Activated CD4-positive, alpha-beta memory T cell treated with anti-CD3 and anti-CD28 coated beads for 36 hours (primary cell): ENCODE measurements at regions not wholly inside any gene's neighbourhood (a gene's known extent, or its start where the extent isn't known, plus 50 kb on each side); places are given as distances from the start of the nearest gene placed in this dataset.

Source experiments
- CTCF ChIA-PET: fragments of 350-600 bp; sonication (Branson Sonifier 250); formaldehyde crosslinking; loops from one replicate; lab custom pipeline; 2021; ENCODE audit warnings: antibody characterized with exemption, inconsistent platforms; lab: Charles Lee
- POLR2A ChIA-PET: fragments of 350-600 bp; sonication (Branson Sonifier 250); formaldehyde crosslinking; loops from one replicate; lab custom pipeline; 2021; ENCODE audit warnings: antibody characterized with exemption; lab: Charles Lee
- DNase-seq: peaks from one replicate; pipeline ENCODE4 v3.0.0-alpha.2; 2020
- H3K27ac Mint-ChIP-seq: one replicate; pipeline ENCODE4 v1.8.0; 2021; ENCODE audit warnings: mixed read lengths
- H3K27me3 Mint-ChIP-seq: one replicate; pipeline ENCODE4 v1.8.0; 2021; ENCODE audit warnings: mixed read lengths
- H3K36me3 Mint-ChIP-seq: one replicate; pipeline ENCODE4 v1.8.0; 2021; ENCODE audit warnings: mixed read lengths
- H3K4me1 Mint-ChIP-seq: one replicate; pipeline ENCODE4 v1.8.0; 2021; ENCODE audit warnings: low read depth, mixed read lengths
- H3K4me3 Mint-ChIP-seq: one replicate; pipeline ENCODE4 v1.8.0; 2021; ENCODE audit warnings: mild to moderate bottlenecking, mixed read lengths
- H3K9me3 Mint-ChIP-seq: one replicate; pipeline ENCODE4 v1.8.0; 2021; ENCODE audit warnings: mixed read lengths
- intact Hi-C: fragments of 100-400 bp; cut with micrococcal nuclease; formaldehyde crosslinking; loops from one replicate; pipeline ENCODE4 v1.15.1; 2023

GRCh38 chr15:88403351-88403791 lies 63.8 kb downstream of the MRPL46 start:
- intact Hi-C loops: no loop called here
- no peaks in the 10 kb centered on the region for H3K4me1 Mint-ChIP-seq
- no peak for DNase-seq
- no peaks in the 10 kb centered on the region for H3K36me3 Mint-ChIP-seq
- H3K27me3 Mint-ChIP-seq: peaks cover 31% of the 10 kb centered on the region
- no peaks in the 10 kb centered on the region for H3K9me3 Mint-ChIP-seq
- H3K4me3 Mint-ChIP-seq: no peak overlapping the region
- POLR2A ChIA-PET: no interaction called here
- CTCF ChIA-PET: interaction anchor here (1.6 kb wide), 1 partner anchor 47 kb away, joined by 5 read pairs; no protein-coding TSS in a partner anchor
- H3K27ac Mint-ChIP-seq: no peak overlapping the region

DNA sequence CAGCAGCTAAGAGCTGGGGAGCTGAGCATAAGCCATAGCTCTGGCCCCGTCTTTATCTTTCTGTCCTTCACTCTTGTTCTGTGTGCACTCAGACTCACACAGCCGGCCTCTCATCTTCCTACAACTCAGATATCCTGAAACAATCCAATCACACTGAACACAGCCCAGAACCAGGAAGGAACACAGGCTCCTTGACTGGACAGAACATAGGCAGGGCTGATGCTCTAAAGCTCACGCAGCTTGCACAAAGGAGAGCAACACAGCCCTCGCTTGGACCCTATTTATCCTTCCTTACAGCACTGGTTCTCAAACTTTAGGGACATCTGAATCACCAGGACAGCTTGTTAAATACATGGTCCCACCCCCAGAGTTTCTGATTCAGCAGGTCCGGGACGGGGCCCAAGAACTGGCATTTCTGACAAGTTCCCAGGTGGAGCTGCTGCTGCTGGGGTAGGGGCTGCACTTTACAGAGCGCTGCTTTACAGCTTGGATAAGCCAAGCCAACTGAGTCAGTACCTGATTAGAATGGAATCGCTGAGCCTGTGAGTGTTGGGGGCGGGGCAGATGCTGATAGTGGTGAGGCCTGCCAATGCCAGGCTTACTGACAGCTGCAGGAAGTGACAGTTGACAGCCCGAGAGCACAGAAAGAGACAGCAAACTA lies 65.1 kb downstream of the MRPL46 start:
- POLR2A ChIA-PET: no interaction called here
- peak; percentile 42 for DNase-seq
- intact Hi-C loops: no loop called here
- no peak overlapping the region for H3K27ac Mint-ChIP-seq
- H3K36me3 Mint-ChIP-seq: no peaks in the 10 kb centered on the region
- H3K4me3 Mint-ChIP-seq: no peak overlapping the region
- H3K27me3 Mint-ChIP-seq: peaks cover 27% of the 10 kb centered on the region
- no peaks in the 10 kb centered on the region for H3K9me3 Mint-ChIP-seq
- H3K4me1 Mint-ChIP-seq: no peaks in the 10 kb centered on the region
- CTCF ChIA-PET: interaction anchor here (0.8 kb wide), 1 partner anchor 155 kb away, joined by 3 read pairs; no protein-coding TSS in a partner anchor

DNA sequence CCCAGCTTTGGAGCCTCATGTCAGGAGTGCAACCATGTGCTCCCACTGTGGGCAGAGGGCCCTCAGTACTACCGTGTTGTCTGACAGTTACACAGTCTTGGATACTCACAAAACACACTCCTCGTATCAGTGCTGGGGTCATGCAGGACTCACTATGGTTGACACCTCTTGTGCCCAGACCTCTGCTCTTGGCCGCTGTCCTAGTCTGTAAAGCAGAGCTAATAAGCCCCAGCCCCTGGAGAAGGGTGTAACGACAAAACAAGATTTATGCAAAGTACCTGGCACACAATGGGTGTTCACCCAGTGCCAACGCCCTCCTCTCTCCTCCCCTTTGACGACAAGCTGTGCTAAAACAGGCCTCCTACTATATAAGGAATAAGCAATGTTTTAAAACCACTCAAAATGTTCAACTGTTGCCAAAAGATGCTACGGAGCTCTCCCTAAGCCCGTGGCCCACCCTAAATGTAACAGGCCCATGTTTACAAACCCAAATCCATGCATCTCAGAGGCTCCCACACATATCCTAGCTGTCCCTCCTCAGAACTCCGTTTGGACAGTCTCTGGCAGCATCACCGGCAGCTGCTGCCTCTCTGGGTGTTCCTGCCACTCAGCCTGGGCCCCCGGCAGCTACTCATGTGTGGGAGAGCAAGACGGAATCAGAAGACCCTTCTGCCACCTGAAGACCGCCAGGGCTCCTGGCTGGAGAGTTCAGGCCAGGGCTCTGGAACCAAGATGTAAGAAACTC lies 65.8 kb downstream of the MRPL46 start:
- no peaks in the 10 kb centered on the region for H3K4me1 Mint-ChIP-seq
- H3K9me3 Mint-ChIP-seq: no peaks in the 10 kb centered on the region
- H3K27me3 Mint-ChIP-seq: peaks cover 27% of the 10 kb centered on the region
- no peak for DNase-seq
- ChIA-PET CTCF (interaction anchor here (0.8 to 1.5 kb wide), 3 partner anchors 48 to 155 kb away, joined by 3 read pairs; no protein-coding TSS in a partner anchor), POLR2A (no interaction called here)
- H3K36me3 Mint-ChIP-seq: no peaks in the 10 kb centered on the region
- no peak overlapping the region for H3K4me3 Mint-ChIP-seq
- intact Hi-C loops: no loop called here
- no peak overlapping the region for H3K27ac Mint-ChIP-seq

DNA sequence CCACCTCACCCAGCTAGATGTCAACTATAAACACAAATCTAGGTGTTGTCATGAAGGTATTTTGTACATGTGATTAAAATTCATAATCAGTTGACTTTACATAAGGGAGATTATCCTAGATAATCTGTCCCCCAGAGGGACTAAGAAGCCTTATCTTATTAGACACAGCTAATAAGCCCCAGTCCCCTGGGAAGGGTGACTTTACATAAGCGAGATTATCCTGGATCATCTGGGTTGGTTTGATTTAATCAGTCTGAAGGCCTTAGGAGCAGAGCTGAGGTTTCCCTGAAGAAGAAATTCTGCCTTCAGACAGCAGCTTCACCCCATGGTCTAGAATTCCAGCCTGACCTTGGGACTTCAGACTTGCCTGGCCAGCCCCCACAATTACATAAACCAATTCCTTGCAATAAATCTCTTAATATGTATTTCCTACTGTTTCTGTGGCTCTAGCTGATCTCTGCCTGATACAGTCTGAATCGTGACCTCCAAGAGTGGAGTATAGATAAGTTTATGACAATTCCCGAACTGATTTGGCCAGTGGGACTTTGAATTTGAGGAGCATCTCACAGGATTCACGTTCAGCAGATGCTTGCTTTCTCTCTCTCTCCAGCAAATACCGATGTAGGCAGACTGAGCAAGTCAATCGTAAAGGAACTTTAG lies 66.5 kb downstream of the MRPL46 start:
- CTCF ChIA-PET: interaction anchor here (1.1 to 1.5 kb wide), 2 partner anchors 49 to 125 kb away, joined by 3 read pairs; no protein-coding TSS in a partner anchor
- no peak for DNase-seq
- POLR2A ChIA-PET: no interaction called here
- no peaks in the 10 kb centered on the region for H3K4me1 Mint-ChIP-seq
- H3K9me3 Mint-ChIP-seq: no peaks in the 10 kb centered on the region
- intact Hi-C loops: no loop called here
- peaks cover 34% of the 10 kb centered on the region for H3K27me3 Mint-ChIP-seq
- H3K36me3 Mint-ChIP-seq: no peaks in the 10 kb centered on the region
- no peak overlapping the region for H3K27ac Mint-ChIP-seq
- H3K4me3 Mint-ChIP-seq: no peak overlapping the region

DNA sequence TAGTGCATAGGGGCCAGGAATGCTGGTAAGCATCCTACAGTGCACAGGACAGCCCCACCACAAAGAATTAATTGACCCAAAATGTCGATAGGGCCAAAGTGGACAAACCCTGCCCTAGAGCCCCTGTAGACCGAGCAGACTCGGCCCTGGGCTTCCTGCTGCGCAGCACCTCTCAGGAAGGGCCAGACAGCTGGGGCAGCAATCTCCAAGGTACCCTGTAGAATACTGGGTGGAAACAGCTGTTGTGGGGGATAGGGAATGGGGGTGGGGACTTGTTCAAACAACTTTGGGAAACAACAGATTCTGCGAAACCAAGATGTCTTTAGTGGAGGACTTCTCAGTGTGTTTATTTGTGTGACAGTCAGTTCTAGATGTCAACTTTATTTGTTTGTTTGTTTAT lies 67.1 kb downstream of the MRPL46 start:
- CTCF ChIA-PET: interaction anchor here (1.5 kb wide), 1 partner anchor 50 kb away, joined by 3 read pairs; no protein-coding TSS in a partner anchor
- no peaks in the 10 kb centered on the region for H3K9me3 Mint-ChIP-seq
- H3K36me3 Mint-ChIP-seq: no peaks in the 10 kb centered on the region
- POLR2A ChIA-PET: no interaction called here
- H3K4me1 Mint-ChIP-seq: no peaks in the 10 kb centered on the region
- H3K4me3 Mint-ChIP-seq: no peak overlapping the region
- no peak overlapping the region for H3K27ac Mint-ChIP-seq
- H3K27me3 Mint-ChIP-seq: peaks cover 39% of the 10 kb centered on the region
- no peak for DNase-seq
- intact Hi-C loops: no loop called here

- H3K27ac Mint-ChIP-seq: no peak overlapping the region
- no peaks in the 10 kb centered on the region for H3K36me3 Mint-ChIP-seq
- H3K9me3 Mint-ChIP-seq: no peaks in the 10 kb centered on the region
- intact Hi-C loops: no loop called here
- no peak overlapping the region for H3K4me3 Mint-ChIP-seq
- POLR2A ChIA-PET: no interaction called here
- CTCF ChIA-PET: interaction anchor here (1.0 kb wide), 1 partner anchor 56 kb away, joined by 3 read pairs; no protein-coding TSS in a partner anchor
- DNase-seq: no peak
- no peaks in the 10 kb centered on the region for H3K4me1 Mint-ChIP-seq
- H3K27me3 Mint-ChIP-seq: peaks cover 34% of the 10 kb centered on the region
Measured at GRCh38 chr15:88399021-88399685, 68.0 kb downstream of the MRPL46 start.

GRCh38 chr15:88398011-88398410 lies 69.2 kb downstream of the MRPL46 start:
- Mint-ChIP-seq H3K36me3 (no peaks in the 10 kb centered on the region), H3K9me3 (no peaks in the 10 kb centered on the region), H3K4me1 (peaks cover 4% of the 10 kb centered on the region), H3K27me3 (peaks cover 35% of the 10 kb centered on the region), H3K27ac (no peak overlapping the region), H3K4me3 (no peak overlapping the region)
- DNase-seq: no peak
- ChIA-PET CTCF (interaction anchor here (1.0 kb wide), 1 partner anchor 57 kb away, joined by 3 read pairs; no protein-coding TSS in a partner anchor), POLR2A (no interaction called here)
- intact Hi-C loops: no loop called here

- POLR2A ChIA-PET: no interaction called here
- Mint-ChIP-seq H3K36me3 (no peaks in the 10 kb centered on the region), H3K4me1 (peaks cover 4% of the 10 kb centered on the region), H3K9me3 (no peaks in the 10 kb centered on the region), H3K27ac (no peak overlapping the region), H3K4me3 (no peak overlapping the region), H3K27me3 (peaks cover 32% of the 10 kb centered on the region)
- intact Hi-C loops: no loop called here
- DNase-seq: no peak
- CTCF ChIA-PET: no interaction called here
Measured at GRCh38 chr15:88397506-88397905, 69.7 kb downstream of the MRPL46 start.

DNA sequence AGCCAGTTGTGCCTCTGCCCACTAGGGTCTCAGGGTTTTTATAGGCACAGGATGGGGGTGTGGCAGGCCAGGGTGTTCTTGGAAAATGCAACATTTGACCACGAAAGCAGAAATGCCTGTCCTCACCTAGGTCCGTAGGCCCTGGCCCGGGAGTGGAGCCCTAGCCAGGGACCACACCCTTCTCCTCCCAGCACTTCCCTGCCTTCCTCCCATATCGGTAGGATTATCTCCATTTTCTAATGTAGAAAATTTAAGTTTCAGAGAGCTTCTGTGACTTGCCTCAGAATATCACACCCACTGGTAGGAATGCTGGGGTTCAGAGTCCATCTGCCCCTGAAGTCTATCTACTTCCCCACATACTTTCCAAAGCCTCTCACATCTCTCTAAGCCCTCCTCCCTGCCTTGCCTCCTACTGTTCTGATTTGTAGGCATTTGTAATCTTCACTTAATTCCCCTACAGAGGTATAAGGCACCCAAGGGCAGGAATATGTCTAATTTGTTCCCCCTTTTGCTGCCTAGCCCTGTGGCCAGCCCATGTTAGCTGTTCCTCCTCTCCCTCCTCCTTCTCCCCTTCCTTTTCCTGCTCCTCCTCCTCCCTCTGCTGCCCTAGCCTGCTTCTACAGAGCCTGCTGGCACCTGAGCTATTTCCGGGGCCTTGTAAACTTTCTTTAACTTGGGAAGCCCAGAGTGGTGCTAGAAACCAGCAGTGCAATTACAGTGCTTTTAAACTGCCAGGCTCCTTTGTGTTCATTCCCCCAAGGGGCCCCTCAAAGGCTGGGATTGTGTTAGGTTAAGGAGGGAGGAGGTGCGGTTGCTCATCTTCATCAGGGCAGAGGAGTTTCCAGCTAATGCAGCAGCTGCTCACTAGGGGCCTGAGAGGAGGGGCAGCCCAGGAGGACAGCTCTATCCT lies 71.1 kb downstream of the MRPL46 start:
- no peaks in the 10 kb centered on the region for H3K9me3 Mint-ChIP-seq
- CTCF ChIA-PET: no interaction called here

GRCh38 chr15:88395241-88395640 lies 71.9 kb downstream of the MRPL46 start:
- Mint-ChIP-seq H3K27ac (no peak overlapping the region), H3K9me3 (no peaks in the 10 kb centered on the region), H3K4me3 (no peak overlapping the region), H3K27me3 (peaks cover 37% of the 10 kb centered on the region), H3K36me3 (no peaks in the 10 kb centered on the region), H3K4me1 (peaks cover 4% of the 10 kb centered on the region)
- ChIA-PET POLR2A (no interaction called here), CTCF (no interaction called here)
- no peak for DNase-seq
- intact Hi-C loops: no loop called here

More for the DNA sequence above, 71.1 kb downstream of the MRPL46 start:
- Mint-ChIP-seq H3K27me3 (peaks cover 33% of the 10 kb centered on the region), H3K4me1 (peaks cover 4% of the 10 kb centered on the region), H3K36me3 (no peaks in the 10 kb centered on the region), H3K4me3 (no peak overlapping the region), H3K27ac (no peak overlapping the region)
- POLR2A ChIA-PET: no interaction called here
- no peak for DNase-seq
- intact Hi-C loops: no loop called here

GRCh38 chr15:88394553-88395145 lies 72.5 kb downstream of the MRPL46 start:
- POLR2A ChIA-PET: no interaction called here

More at GRCh38 chr15:88394553-88395145, 72.5 kb downstream of the MRPL46 start:
- Mint-ChIP-seq H3K4me3 (no peak overlapping the region), H3K27me3 (peaks cover 35% of the 10 kb centered on the region), H3K9me3 (no peaks in the 10 kb centered on the region), H3K4me1 (peaks cover 4% of the 10 kb centered on the region), H3K36me3 (no peaks in the 10 kb centered on the region), H3K27ac (no peak overlapping the region)
- no peak for DNase-seq
- intact Hi-C loops: no loop called here
- CTCF ChIA-PET: no interaction called here
